ENCODE measurements at regions not wholly inside any gene's neighbourhood (a gene's known extent, or its start where the extent isn't known, plus 50 kb on each side); places are given as distances from the start of the nearest gene placed in this dataset.

- DNase-seq (ENCODE audit: low read depth, low spot score) (no peak), FAIRE-seq (no peak)
- Histone ChIP-seq H3K36me3 (ENCODE audit: control insufficient read depth in 2 of 2, extremely low read depth in 1 of 2, insufficient read depth in 2 of 2, low read length in 2 of 2) (no peaks in the 10 kb centered on the region), H2AFZ (ENCODE audit: low read depth, low read length) (no peak overlapping the region), H3K4me1 (ENCODE audit: control insufficient read depth, extremely low read depth, insufficient read depth, low read length) (no peaks in the 10 kb centered on the region), H4K20me1 (replicated peaks; ENCODE audit: control insufficient read depth, extremely low read depth, insufficient read depth, low read length) (no peaks in the 10 kb centered on the region), H3K4me2 (ENCODE audit: insufficient read depth, low read length) (no peak overlapping the region), H3K79me2 (ENCODE audit: control insufficient read depth, insufficient read depth, low read length) (no peaks in the 10 kb centered on the region), H3K27ac (ENCODE audit: insufficient read depth, low read depth, low read length) (no peak overlapping the region), H3K27me3 (ENCODE audit: control insufficient read depth in 2 of 2, insufficient read depth in 2 of 2, low read length in 2 of 2) (peaks cover 0 to 4% of the 10 kb centered on the region in 2 experiments), H3K9me3 (replicated peaks; ENCODE audit: control insufficient read depth, insufficient read depth, low read length) (no peaks in the 10 kb centered on the region), H3K4me3 (replicated peaks in 1 of 3; ENCODE audit: insufficient read depth in 1 of 3, low read depth in 1 of 3, low read length in 3 of 3) (no peak overlapping the region), H3K9ac (replicated peaks; ENCODE audit: extremely low read depth, insufficient read depth, low read length) (no peak overlapping the region), H3K9me1 (replicated peaks; ENCODE audit: control insufficient read depth, extremely low read depth, insufficient read depth, low read length) (no peaks in the 10 kb centered on the region)
- ChIA-PET CTCF (no interaction called here), POLR2A (no interaction called here)
- intact Hi-C loops (cut with micrococcal nuclease), result no loop called here
- BruUV-seq (replicated peaks), result no TSS peak
- dilution Hi-C loops (cut with MboI; ENCODE audit: extremely low pct_ligation_motif_present, low sequenced_read_pairs), result no loop called here
- TF ChIP-seq FOS (IDR thresholded peaks at IDR 0.05; ENCODE audit: borderline replicate concordance, insufficient read depth, low read length) (no peak), EZH2 (IDR thresholded peaks at IDR 0.05; ENCODE audit: borderline replicate concordance, low read depth, low read length, severe bottlenecking) (no peak), CTCF (IDR thresholded peaks at IDR 0.05; ENCODE audit: extremely low read depth in 1 of 2, insufficient read depth in 1 of 2, low read depth in 1 of 2, low read length in 2 of 2) (no peak), MAX (IDR thresholded peaks at IDR 0.05; ENCODE audit: insufficient read depth, insufficient read length) (no peak), POLR2A (IDR thresholded peaks at IDR 0.05; ENCODE audit: low read depth, low read length) (no peak), POLR2AphosphoS5 (IDR thresholded peaks at IDR 0.05; ENCODE audit: insufficient read depth, low read depth, low read length) (no peak), MYC (IDR thresholded peaks at IDR 0.05; ENCODE audit: low read depth, low read length) (no peak), GATA2 (IDR thresholded peaks at IDR 0.05; ENCODE audit: insufficient read depth, insufficient read length, low read depth, low read length) (no peak), JUN (IDR thresholded peaks at IDR 0.05; ENCODE audit: borderline replicate concordance, insufficient read depth, insufficient read length, low read depth) (no peak)
Measured at GRCh38 chr4:83732114-83732635, 196.3 kb downstream of the GPAT3 start.
